A673 (cell line): ENCODE measurements at regions not wholly inside any gene's neighbourhood (a gene's known extent, or its start where the extent isn't known, plus 50 kb on each side); places are given as distances from the start of the nearest gene placed in this dataset.

Experiments
- BruUV-seq: library from RNA; stranded (reverse); fragments of 400-500 nt; replicated peaks from 2 replicates; lab custom pipeline; 2021; lab: Mats Ljungman, UMichigan
- CTCF ChIA-PET: fragments of 300-600 bp; sonication (Branson Sonifier 250); formaldehyde crosslinking; loops from one replicate; lab custom pipeline; 2022; ENCODE audit warnings: antibody characterized with exemption; lab: Charles Lee
- POLR2A ChIA-PET: fragments of 300-600 bp; sonication (Branson Sonifier 250); formaldehyde crosslinking; loops from one replicate; lab custom pipeline; 2022; ENCODE audit warnings: antibody characterized with exemption; ENCODE audit not compliant: low non-redundant PET; lab: Charles Lee
- DNase-seq: peaks from one replicate; pipeline ENCODE4 v3.0.0-alpha.2; 2015; ENCODE audit warnings: low spot score
- H3K27ac ChIP-seq: fragments of 200-600 bp; sonication (generic); 2 replicates; pipeline ENCODE4 v1.5.1; 2016; ENCODE audit warnings: mixed run types, low read depth, mild to moderate bottlenecking, mixed read lengths, antibody characterized with exemption, low read length; ENCODE audit not compliant: poor library complexity, severe bottlenecking
- H3K27me3 ChIP-seq: fragments of 200-600 bp; sonication (generic); replicated peaks from 2 replicates; pipeline ENCODE4 v1.6.1; 2017; ENCODE audit warnings: mixed run types, low read depth, mild to moderate bottlenecking, mixed read lengths, antibody characterized with exemption, low read length; ENCODE audit not compliant: insufficient read depth, poor library complexity
- H3K36me3 ChIP-seq: fragments of 200-600 bp; sonication (generic); 2 replicates; pipeline ENCODE4 v1.6.1; 2016; ENCODE audit warnings: mixed run types, mild to moderate bottlenecking, mixed read lengths, antibody characterized with exemption, low read length; ENCODE audit not compliant: insufficient read depth, poor library complexity, severe bottlenecking
- H3K4me1 ChIP-seq: fragments of 200-600 bp; sonication (generic); 2 replicates; pipeline ENCODE4 v1.6.1; 2017; ENCODE audit warnings: mixed run types, mild to moderate bottlenecking, mixed read lengths, antibody characterized with exemption, low read length; ENCODE audit not compliant: insufficient read depth, poor library complexity, severe bottlenecking
- H3K4me3 ChIP-seq: fragments of 200-600 bp; sonication (generic); 2 replicates; pipeline ENCODE4 v1.5.1; 2016; ENCODE audit warnings: low read depth, mixed run types, mild to moderate bottlenecking, mixed read lengths, low read length; ENCODE audit not compliant: poor library complexity, severe bottlenecking
- H3K9me3 ChIP-seq: fragments of 200-600 bp; sonication (generic); 2 replicates; pipeline ENCODE4 v1.6.1; 2016; ENCODE audit warnings: mixed run types, low read depth, mild to moderate bottlenecking, mixed read lengths, antibody characterized with exemption, low read length; ENCODE audit not compliant: poor library complexity, severe bottlenecking
- CTCF ChIP-seq: fragments of 300-800, 200-600 bp; sonication (generic); conservative IDR thresholded peaks from 2 replicates; pipeline ENCODE4 v1.5.1; 2017; ENCODE audit warnings: low read depth, mild to moderate bottlenecking, antibody characterized with exemption, low read length, moderate library complexity, mixed read lengths
- EZH2 ChIP-seq: fragments of 200-600 bp; sonication (generic); IDR thresholded peaks from 2 replicates; pipeline ENCODE4 v1.6.1; 2017; ENCODE audit warnings: borderline replicate concordance, low read depth, mild to moderate bottlenecking, mixed read lengths, antibody characterized with exemption, low read length; ENCODE audit not compliant: poor library complexity, severe bottlenecking
- intact Hi-C: fragments of 100-400 bp; cut with micrococcal nuclease; formaldehyde crosslinking; loops from one replicate; pipeline ENCODE4 v1.10.0; 2022; ENCODE audit not compliant: unreplicated experiment

GRCh38 chrX:15983034-15983433, 128.4 kb upstream of the AP1S2 start:
- CTCF ChIA-PET, result no interaction called here
- H3K9me3 ChIP-seq, result no peaks in the 10 kb centered on the region
- H3K4me1 ChIP-seq, result peaks cover 3% of the 10 kb centered on the region
- POLR2A ChIA-PET, result no interaction called here
- no peaks in the 10 kb centered on the region for H3K27me3 ChIP-seq
- no peak for TF ChIP-seq EZH2
- no peak for TF ChIP-seq CTCF
- DNase-seq, result no peak
- intact Hi-C loops, result no loop called here
- H3K36me3 ChIP-seq, result no peaks in the 10 kb centered on the region
- no peak overlapping the region for H3K27ac ChIP-seq
- BruUV-seq, result no TSS peak
- no peak overlapping the region for H3K4me3 ChIP-seq

- H3K9me3 ChIP-seq, result no peaks in the 10 kb centered on the region
- TF ChIP-seq EZH2 (no peak), CTCF (no peak)
- peak; percentile 34 for DNase-seq
- intact Hi-C loops, result loop anchor here (10.0 kb wide), 1 partner anchor 213 kb away; no protein-coding TSS in a partner anchor
- H3K27me3 ChIP-seq, result no peaks in the 10 kb centered on the region
- no peak overlapping the region for H3K4me3 ChIP-seq
- H3K36me3 ChIP-seq, result no peaks in the 10 kb centered on the region
- H3K27ac ChIP-seq, result no peak overlapping the region
- POLR2A ChIA-PET, result no interaction called here
- CTCF ChIA-PET, result no interaction called here
- no TSS peak for BruUV-seq
- H3K4me1 ChIP-seq, result no peaks in the 10 kb centered on the region
Measured at GRCh38 chrX:15977644-15978043, 123.0 kb upstream of the AP1S2 start.

GRCh38 chrX:15976396-15976795, 121.8 kb upstream of the AP1S2 start:
- H3K27ac ChIP-seq, result no peak overlapping the region
- H3K36me3 ChIP-seq, result no peaks in the 10 kb centered on the region
- POLR2A ChIA-PET, result no interaction called here
- intact Hi-C loops, result loop anchor here (10.0 kb wide), 1 partner anchor 212 kb away; no protein-coding TSS in a partner anchor
- no TSS peak for BruUV-seq
- H3K4me3 ChIP-seq, result no peak overlapping the region
- no peaks in the 10 kb centered on the region for H3K4me1 ChIP-seq
- TF ChIP-seq EZH2 (no peak), CTCF (no peak)
- H3K27me3 ChIP-seq, result no peaks in the 10 kb centered on the region
- CTCF ChIA-PET, result no interaction called here
- no peak for DNase-seq
- H3K9me3 ChIP-seq, result no peaks in the 10 kb centered on the region
